GM18520 (cell line): ENCODE measurements at regions not wholly inside any gene's neighbourhood (a gene's known extent, or its start where the extent isn't known, plus 50 kb on each side); places are given as distances from the start of the nearest gene placed in this dataset.
"Not testable (repeated sequence)": the region's sequence is repeated elsewhere in the genome, so short reads cannot be mapped to it uniquely, and the experiment has no call there.

ENCODE experiments used
- ATAC-seq: cut with Tn5 transposase; IDR thresholded peaks from one replicate; pipeline ENCODE4 v1.9.1; 2021; ENCODE audit not compliant: unreplicated experiment

DNA sequence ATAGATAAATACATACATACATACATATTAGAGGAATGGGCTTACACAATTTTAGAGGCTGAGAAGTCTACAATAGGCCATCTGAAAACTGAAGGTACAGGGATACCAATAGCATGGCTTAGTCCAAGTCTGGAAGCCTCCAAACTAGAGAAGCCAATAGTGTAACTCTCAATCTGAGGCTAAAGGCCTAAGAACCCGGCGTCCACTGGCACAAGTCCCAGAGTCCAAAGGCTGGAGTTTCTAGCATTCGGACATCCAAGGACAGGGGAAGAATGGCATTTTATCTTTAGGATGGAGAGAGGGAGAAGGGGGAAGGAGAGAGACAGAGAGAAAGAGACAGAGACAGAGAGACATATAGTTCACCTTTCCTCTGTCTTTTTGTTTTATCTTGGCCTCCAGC lies 63.7 kb upstream of the SYT4 start:
- ATAC-seq = no peak

DNA sequence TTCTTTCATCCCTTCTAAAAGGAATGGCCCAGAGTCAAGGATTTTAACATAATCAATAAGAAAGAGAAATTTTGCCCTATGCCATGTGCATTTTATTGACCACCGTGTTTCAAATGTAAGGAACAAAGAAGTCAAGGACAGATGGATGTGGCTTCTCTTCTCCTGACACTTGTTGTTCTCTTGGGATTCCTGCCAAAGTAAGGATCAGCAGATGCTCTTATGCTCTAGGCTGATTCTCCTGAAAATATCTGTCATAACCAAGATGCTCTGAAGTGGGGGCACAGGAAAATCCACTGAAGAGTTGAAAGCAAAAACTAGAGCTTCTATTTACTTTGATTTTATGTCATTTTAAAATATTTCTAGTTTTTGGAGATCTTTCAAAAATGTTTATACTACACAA lies 72.9 kb upstream of the SYT4 start:
- ATAC-seq = no peak

DNA sequence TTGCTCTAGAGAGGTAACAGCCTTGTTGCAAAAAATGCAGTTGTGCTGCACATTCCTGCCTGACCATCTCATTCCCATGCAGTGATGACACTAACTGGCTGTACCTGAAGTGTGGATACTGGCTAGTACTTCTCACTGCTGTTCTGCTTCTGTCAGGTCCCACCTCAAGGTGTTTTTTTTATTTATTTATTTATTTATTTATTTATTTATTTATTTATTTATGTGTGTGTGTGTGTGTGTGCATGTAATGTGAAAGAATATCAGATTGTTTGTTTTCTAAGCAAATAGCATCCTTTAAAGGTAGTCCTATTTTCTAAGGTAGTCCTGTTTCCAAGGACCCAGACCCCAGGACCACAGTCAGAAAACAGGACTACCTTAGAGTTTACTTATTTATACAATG lies 87.2 kb upstream of the SYT4 start:
- no peak for ATAC-seq

DNA sequence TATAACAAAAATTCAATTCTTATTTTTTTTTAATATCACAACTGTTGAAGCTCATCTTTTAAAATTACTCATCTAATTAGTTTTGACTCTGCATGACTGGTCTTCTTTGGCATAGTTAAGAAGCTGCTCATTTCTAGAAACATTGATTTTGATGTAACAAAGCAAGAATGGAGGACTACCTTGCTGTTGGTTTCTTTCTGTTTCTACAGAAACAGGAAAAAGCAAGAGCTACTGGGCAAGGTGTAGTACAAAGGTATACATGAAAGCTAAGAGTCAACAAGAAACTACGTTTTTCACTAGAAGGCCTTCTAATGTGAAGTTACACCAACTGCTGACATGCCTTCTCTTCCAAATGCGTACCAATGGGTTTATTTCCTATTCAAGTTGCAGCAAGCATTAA lies 90.6 kb upstream of the SYT4 start:
- ATAC-seq = no peak

DNA sequence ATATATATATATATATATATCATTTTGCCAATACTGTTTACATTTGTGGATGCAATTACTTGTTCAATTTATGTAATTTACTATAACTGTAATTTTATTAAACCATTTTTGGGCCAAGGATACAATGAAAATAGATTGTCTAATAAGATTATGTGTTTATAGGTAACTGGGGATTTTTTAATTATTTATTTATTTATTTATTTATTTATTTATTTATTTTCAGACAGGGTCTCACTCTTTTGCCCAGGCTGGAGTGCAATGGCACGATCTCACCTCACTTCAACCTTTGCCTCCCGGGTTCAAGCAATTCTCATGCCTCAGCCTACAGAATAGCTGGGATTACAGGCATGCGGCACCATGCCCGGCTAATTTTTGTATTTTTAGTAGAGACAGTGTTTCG lies 92.0 kb upstream of the SYT4 start:
- not testable (repeated sequence) for ATAC-seq

DNA sequence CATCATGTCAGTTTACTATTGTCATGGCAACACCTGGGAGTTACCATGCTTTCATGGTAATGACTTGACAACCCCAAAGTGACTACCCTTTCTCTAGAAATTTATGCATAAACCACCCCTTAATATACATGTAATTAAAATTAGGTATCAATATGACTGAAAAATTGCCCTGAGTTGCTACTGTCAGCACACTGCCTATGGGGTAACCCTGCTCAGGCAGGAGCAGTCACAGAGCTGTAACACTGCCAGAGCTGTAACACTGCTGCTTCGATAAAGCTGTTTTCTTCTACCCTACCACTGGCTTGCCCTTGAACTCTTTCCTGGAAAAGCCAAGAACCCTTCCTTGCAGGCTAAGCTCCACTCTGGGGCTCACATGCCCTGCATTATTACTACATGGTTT lies 95.5 kb upstream of the SYT4 start:
- no peak for ATAC-seq

DNA sequence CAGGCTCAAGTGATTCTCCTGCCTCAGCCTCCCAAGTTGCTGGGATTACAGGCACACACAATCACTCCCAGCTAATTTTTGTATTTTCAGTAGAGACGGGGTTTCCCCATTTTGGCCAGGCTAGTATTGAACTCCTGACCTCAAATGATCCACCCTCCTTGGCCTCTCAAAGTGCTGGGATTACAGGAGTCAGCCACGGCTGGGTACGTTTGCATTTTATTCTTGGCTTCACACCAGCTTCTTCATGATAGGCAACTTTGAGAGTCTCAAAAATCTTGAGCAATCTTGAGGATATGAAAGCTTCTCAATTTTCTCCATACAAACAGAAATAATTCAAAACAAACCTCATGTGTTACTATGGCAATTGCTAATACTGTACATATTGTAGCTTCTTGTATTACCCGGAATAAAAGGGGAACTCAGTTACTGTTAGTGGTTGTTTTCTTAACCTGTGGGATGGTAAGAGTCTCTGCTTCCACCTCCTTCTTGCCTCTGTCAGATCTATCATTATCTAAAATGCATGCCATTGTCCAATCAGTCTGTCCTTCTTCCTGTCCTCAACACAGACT lies 102.9 kb upstream of the SYT4 start:
- no peak for ATAC-seq

DNA sequence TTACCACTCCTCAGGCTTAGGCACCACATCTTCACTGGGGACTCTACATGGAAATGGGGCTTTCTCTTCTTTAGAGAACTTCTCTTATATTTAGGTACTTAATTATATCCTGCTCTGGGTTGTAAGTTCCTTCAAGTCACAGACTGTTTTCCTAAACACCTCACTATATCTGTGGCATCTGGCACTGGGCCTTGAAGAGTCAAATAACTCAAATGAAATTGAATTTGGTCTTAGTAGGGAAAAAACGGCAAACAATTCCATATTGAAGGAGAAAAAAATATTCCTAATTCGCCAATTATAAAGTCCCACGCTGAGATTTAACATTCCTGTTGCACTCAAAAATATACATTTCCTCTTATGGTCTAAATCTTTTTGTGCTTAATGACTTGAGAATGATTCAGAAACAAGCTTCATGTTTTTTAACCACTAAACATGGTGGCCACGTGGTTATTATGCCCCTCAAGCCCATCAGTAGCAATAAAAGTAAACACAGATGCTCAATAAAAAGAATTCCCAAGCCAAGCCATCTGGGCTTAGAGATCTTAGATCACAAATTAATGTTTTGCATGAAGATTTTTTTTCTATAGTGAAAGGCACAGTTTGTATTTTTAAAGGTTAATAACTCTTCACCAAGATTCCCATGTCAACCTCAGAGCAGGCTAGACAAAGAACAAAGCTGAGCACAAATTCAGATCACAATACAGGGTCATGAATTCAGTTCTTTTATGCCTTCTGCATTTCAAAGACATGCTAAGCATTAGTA lies 105.5 kb upstream of the SYT4 start:
- ATAC-seq = no peak

DNA sequence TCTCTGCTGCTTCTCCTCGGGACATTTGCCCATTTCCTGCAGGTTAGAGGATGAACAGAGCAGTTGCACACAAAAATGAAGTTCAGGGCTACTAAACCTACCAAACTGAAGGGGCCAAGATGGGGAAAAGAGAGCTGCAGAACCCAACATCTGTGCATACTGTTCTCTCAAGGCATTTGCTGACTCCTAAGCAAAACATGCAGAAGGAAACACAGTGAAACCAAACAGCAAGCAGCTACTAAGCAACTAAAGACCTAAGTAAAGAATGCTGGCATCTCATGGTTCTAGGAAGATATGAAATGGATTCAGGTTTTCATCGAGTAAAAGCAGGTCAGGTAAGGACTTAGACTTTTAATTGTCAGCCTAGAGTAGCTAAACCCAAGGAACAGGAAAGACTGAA lies 111.9 kb upstream of the SYT4 start:
- no peak for ATAC-seq

DNA sequence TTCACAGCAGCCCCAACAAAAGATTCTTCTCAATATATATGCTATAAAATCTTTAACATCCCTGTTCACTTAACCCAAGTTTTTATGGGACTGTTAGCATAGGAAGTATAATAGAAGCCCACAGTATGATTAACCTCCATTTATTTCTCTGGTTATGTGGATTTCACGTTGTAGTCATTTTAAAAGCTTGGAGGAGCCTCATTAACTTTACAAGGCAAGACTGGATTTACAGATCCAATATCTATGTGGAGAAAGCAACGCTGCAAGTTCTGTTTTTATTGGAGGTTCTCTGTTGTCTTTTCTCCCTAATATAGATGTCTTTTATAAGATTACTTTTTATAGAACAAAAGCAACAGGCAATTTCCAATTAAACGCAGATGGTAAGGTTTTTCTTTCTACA lies 114.9 kb upstream of the SYT4 start:
- ATAC-seq = no peak

DNA sequence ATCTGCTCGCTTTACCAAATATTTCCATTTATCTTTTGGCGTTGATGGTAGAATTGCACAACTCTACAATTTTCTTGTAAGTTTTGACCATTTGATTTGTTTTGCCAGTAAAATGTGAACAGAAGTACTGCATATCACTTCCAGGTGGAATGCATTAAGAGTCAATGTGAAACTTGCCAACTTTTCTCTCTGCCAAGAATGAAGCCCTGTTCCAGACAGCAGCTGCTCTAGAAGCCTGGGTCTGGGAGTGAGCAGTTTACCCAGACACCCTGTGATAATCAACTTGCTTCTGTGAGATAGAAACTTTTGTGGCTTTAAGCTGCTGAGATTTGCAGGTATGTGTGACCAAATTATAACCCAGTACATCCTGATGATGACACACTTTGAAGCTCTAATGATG lies 115.9 kb upstream of the SYT4 start:
- no peak for ATAC-seq

DNA sequence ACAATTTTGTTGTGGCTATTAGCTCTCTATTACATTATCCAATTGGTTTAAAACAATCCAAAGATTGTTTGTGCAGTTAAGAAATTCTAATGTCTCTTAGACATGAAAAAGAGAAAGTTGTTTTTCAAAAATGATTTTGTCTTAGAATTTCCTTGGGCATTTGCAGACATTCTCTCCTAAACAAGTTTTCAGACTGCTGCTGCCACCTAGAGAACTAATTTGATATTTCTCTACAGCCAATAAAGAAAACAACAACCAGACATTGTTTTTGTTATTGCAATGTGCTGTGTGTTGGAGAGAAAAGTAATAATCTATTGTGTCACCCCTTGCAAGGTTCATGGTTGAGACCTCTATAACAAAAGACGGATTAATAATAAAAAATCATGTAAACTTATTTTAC lies 119.0 kb upstream of the SYT4 start:
- no peak for ATAC-seq

DNA sequence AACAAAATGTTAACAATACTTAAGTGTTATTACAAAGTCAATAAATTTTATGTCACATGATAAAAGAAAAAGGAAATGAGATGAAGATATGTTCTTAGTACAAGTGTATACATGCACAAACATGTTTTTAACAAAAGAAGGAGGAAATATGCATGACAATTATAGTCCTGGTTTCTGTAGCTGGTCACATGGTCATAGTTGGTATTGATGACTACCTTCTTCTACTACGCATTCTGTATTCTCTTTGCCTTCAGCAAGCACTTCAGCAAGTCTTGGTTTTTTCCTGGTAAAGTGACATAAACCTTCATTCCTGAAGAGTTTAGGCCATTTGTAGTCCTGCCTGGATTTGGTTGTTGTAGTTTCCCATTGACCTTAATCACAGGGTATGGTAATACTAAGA lies 121.3 kb upstream of the SYT4 start:
- no peak for ATAC-seq

DNA sequence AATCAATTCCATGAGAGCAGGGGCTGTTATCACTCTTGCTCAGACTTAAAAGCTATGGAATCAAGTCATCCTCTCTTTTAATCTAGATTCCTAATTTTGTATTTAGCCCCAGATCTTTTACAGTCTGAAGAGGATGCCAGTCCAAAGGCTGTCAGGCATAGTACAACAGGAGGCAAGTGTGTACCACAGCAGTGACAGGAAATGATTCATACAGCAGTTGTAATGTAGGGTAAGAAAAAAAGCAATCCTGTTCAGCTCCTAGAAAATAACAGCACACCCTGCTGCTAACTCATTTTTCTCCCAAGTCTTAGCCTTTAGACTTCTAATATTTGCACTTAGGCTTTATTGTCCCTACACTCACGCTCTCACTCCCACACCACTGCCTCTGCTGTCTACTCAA lies 127.8 kb upstream of the SYT4 start:
- no peak for ATAC-seq

DNA sequence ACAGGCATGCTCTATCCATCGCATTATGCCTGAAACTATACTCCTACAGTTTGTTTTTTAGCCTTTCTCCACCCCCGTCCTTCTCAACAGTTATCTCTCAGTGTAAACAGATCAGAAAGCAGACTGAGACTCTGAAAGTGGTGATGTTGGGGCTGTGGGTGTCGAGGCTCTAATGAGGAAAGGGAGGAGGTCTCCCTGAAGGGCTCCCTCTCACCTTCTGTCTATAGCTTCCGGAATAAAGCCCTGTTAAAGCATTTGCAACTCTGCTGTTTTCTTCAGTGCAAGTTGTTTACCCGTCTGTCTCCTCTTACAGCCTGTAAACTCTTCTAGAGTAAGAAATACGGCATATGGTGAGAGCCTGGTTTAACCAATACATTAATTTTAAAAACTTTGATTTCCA lies 136.7 kb upstream of the SYT4 start:
- no peak for ATAC-seq

DNA sequence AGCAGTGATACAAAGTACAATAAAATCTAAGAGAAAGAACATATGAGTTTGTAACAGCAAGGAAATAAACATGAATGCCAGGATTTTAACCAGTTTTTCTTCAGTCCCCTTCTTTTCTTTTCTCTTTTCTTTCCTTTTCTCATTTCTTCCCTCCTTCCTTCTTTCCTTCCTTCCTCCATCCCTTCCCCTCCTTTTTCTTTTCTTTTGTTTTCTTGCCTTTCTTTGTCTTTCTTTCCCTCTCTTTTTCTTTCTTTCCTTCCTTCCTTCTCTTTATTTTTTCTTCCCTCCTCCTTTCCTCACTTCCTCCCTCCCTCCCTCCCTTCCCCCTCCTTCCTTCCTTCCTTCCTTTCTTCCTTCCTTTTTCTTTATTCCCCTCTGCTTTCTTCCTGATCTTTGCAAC lies 142.8 kb upstream of the SYT4 start:
- no peak for ATAC-seq

DNA sequence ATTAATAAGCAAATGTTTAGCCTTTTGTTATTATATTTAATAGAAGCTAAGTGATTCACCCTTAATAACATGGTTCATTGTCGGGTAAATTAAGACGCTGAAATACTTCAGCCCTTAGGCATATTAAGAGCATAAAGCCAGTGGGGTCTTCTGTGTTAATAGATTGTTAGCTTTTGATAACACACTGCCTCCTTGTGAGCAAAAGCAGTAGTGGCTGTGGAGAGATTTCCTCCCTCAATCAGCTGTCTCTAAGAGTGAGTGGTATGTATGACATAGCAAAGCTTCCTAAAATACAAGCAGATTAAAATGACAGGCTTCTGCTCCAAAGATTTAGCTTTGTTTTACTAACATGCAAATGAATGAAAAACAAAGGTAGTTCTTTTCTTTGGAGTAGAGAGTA lies 143.7 kb upstream of the SYT4 start:
- ATAC-seq = no peak

DNA sequence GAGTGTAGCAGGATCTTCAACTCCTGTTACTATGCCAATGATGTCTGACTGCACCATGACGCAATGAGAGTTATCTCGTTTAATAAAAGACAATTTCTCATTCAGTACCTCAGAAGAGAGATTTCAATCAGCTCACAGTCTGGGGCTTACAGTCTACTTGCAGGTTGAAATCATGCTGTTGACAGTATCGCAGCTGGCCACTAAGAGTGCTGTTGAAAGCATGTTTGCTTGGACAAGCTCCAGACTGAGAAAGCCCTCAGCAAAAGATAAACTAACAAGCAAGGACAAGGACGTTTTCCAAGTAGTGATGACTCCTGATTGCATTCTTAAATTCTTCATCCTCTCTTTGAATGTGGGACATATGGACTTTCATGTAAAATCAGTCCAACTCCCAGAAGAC lies 145.2 kb upstream of the SYT4 start:
- ATAC-seq = no peak

DNA sequence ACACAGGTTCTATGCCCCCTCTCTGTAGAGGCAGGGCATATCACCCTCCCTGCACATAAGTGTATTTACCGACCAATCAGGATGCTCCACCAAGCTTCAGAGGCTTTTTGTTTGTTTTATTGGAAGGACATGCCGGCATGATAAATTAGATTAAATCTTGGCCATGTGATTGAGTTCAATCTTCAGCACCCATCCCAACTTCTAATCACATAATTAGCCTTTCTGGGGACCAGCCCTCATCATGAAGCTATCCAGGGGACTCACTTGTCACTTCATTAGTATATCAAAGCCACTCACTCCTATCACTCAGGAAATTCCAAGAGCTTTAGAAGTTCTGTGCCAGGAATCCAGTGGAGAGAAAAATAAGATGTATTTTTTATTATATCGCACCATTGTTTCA lies 158.6 kb upstream of the SYT4 start:
- ATAC-seq = no peak

DNA sequence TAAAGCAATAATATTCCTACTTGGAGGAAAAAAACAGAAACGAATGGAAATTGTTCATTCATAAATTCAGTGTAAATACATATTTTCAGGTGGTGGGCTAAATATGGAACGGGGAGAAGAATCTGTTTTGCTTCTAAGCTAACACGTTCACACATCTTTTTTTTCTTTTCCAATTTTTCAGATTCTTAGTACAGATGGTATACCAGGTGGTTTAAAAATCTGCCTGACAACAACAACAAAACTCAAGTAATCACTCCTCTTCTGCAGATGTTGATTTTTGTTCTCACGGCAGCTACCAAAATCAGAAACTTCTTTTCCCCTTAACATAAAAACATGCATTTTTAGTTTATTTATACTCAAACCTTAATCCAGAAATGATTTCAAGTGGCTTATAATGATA lies 164.8 kb upstream of the SYT4 start:
- no peak for ATAC-seq

DNA sequence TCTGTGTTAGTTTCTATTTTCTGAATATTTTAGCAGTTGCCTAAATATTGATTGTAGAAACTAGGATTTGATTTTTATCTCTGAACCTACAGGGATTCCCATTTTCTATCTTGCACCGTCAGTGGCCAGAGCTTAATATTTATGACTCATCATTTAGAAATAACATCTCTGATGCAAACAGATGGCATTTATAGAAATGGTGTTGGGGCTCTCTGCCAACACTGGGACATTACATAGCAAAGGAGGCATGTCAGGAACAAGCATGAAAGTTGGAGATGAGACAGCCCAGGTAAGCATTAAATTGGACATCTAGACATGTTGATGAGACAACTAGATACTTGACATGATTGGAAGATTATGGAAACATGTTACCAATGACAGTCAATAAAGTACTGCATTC lies 165.3 kb upstream of the SYT4 start:
- ATAC-seq = no peak

DNA sequence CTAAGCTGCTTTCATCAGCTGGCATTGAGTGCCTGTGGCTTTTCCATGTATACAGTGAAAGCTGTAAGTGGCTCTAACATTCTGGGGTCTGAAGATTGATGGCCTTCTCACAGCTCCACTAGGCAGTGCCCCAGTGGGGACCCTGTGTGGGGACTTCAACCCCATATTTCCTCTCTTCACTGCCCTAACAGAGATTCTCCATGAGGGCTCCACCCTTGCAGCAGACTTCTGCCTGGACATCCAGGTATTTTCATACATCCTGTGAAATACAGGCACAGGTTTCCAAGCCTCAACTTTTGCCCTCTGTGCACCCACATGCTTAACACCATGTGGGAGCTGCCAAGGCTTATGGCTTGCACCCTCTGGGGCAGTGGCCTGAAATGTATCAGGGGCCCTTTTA lies 188.2 kb upstream of the SYT4 start:
- ATAC-seq = no peak

DNA sequence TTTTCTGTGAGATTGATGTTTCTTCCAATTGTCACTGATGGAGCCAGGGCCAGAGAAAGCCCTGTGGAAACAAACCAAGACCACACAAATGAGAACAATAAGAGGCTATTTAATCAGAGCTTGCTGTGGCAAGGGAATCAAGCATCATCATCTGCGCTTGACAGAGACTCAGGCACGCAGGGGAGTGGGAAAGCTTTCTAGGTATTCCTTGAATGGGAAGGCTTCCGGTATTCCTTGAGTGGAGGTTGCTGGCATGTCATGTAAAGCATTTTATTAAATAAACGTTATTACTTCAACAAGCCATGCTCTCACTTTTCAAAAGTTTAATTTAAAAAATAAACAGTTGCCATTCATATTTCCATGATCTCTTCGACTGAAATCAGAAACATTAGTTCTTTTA lies 194.6 kb upstream of the SYT4 start:
- no peak for ATAC-seq
